ENCODE measurements at regions not wholly inside any gene's neighbourhood (a gene's known extent, or its start where the extent isn't known, plus 50 kb on each side); places are given as distances from the start of the nearest gene placed in this dataset.

DNA sequence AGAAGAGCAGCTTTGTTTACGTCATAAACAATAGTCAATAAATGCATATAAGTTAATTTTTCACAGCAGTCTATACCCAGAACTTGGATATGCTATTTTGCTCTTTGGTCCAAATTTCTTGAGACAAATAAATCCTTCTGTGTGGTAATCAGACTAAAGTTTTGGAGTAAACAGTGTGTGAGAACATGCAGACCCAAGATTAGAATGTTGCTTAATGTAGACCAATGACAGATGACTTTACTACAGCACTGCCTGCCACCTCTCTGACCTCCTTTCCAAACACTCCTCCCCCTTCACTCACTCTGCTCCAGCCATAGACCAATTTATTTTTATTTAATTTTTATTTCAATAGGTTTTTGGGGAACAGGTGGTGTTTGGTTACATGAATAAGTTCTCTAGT lies 115.3 kb upstream of the TANK start:
- TF ChIP-seq ZNF114 (CRISPR knock-in tag; IDR thresholded peaks at IDR 0.05) (no peak), JUNB (IDR thresholded peaks at IDR 0.05; ENCODE audit: unreplicated experiment) (no peak), ZNF331 (CRISPR knock-in tag; IDR thresholded peaks at IDR 0.05; ENCODE audit: low read depth) (no peak), POLR2AphosphoS5 (IDR thresholded peaks at IDR 0.05; ENCODE audit: low read depth) (no peak), EZH2 (IDR thresholded peaks at IDR 0.05; ENCODE audit: low read depth, unreplicated experiment) (no peak), CREB1 (CRISPR knock-in tag; IDR thresholded peaks at IDR 0.05; ENCODE audit: low read depth) (no peak), EZH2phosphoT487 (IDR thresholded peaks at IDR 0.05; ENCODE audit: unreplicated experiment) (no peak), NANOG (IDR thresholded peaks at IDR 0.05; ENCODE audit: borderline replicate concordance) (no peak), STAT1 (IDR thresholded peaks at IDR 0.05; ENCODE audit: unreplicated experiment) (no peak)
- TF ChIP-seq, protein P1, sequence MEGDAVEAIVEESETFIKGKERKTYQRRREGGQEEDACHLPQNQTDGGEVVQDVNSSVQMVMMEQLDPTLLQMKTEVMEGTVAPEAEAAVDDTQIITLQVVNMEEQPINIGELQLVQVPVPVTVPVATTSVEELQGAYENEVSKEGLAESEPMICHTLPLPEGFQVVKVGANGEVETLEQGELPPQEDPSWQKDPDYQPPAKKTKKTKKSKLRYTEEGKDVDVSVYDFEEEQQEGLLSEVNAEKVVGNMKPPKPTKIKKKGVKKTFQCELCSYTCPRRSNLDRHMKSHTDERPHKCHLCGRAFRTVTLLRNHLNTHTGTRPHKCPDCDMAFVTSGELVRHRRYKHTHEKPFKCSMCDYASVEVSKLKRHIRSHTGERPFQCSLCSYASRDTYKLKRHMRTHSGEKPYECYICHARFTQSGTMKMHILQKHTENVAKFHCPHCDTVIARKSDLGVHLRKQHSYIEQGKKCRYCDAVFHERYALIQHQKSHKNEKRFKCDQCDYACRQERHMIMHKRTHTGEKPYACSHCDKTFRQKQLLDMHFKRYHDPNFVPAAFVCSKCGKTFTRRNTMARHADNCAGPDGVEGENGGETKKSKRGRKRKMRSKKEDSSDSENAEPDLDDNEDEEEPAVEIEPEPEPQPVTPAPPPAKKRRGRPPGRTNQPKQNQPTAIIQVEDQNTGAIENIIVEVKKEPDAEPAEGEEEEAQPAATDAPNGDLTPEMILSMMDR (conservative IDR thresholded peaks at IDR 0.05; ENCODE audit: low read depth in 2 of 2): no peak
- TF ChIP-seq, protein P2, sequence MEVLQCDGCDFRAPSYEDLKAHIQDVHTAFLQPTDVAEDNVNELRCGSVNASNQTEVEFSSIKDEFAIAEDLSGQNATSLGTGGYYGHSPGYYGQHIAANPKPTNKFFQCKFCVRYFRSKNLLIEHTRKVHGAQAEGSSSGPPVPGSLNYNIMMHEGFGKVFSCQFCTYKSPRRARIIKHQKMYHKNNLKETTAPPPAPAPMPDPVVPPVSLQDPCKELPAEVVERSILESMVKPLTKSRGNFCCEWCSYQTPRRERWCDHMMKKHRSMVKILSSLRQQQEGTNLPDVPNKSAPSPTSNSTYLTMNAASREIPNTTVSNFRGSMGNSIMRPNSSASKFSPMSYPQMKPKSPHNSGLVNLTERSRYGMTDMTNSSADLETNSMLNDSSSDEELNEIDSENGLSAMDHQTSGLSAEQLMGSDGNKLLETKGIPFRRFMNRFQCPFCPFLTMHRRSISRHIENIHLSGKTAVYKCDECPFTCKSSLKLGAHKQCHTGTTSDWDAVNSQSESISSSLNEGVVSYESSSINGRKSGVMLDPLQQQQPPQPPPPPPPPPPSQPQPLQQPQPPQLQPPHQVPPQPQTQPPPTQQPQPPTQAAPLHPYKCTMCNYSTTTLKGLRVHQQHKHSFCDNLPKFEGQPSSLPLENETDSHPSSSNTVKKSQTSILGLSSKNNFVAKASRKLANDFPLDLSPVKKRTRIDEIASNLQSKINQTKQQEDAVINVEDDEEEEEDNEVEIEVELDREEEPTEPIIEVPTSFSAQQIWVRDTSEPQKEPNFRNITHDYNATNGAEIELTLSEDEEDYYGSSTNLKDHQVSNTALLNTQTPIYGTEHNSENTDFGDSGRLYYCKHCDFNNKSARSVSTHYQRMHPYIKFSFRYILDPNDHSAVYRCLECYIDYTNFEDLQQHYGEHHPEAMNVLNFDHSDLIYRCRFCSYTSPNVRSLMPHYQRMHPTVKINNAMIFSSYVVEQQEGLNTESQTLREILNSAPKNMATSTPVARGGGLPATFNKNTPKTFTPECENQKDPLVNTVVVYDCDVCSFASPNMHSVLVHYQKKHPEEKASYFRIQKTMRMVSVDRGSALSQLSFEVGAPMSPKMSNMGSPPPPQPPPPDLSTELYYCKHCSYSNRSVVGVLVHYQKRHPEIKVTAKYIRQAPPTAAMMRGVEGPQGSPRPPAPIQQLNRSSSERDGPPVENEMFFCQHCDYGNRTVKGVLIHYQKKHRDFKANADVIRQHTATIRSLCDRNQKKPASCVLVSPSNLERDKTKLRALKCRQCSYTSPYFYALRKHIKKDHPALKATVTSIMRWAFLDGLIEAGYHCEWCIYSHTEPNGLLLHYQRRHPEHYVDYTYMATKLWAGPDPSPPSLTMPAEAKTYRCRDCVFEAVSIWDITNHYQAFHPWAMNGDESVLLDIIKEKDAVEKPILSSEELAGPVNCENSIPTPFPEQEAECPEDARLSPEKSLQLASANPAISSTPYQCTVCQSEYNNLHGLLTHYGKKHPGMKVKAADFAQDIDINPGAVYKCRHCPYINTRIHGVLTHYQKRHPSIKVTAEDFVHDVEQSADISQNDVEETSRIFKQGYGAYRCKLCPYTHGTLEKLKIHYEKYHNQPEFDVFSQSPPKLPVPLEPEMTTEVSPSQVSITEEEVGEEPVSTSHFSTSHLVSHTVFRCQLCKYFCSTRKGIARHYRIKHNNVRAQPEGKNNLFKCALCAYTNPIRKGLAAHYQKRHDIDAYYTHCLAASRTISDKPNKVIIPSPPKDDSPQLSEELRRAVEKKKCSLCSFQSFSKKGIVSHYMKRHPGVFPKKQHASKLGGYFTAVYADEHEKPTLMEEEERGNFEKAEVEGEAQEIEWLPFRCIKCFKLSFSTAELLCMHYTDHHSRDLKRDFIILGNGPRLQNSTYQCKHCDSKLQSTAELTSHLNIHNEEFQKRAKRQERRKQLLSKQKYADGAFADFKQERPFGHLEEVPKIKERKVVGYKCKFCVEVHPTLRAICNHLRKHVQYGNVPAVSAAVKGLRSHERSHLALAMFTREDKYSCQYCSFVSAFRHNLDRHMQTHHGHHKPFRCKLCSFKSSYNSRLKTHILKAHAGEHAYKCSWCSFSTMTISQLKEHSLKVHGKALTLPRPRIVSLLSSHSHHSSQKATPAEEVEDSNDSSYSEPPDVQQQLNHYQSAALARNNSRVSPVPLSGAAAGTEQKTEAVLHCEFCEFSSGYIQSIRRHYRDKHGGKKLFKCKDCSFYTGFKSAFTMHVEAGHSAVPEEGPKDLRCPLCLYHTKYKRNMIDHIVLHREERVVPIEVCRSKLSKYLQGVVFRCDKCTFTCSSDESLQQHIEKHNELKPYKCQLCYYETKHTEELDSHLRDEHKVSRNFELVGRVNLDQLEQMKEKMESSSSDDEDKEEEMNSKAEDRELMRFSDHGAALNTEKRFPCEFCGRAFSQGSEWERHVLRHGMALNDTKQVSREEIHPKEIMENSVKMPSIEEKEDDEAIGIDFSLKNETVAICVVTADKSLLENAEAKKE (CRISPR knock-in tag; IDR thresholded peaks at IDR 0.05): no peak
- TF ChIP-seq, protein P3, sequence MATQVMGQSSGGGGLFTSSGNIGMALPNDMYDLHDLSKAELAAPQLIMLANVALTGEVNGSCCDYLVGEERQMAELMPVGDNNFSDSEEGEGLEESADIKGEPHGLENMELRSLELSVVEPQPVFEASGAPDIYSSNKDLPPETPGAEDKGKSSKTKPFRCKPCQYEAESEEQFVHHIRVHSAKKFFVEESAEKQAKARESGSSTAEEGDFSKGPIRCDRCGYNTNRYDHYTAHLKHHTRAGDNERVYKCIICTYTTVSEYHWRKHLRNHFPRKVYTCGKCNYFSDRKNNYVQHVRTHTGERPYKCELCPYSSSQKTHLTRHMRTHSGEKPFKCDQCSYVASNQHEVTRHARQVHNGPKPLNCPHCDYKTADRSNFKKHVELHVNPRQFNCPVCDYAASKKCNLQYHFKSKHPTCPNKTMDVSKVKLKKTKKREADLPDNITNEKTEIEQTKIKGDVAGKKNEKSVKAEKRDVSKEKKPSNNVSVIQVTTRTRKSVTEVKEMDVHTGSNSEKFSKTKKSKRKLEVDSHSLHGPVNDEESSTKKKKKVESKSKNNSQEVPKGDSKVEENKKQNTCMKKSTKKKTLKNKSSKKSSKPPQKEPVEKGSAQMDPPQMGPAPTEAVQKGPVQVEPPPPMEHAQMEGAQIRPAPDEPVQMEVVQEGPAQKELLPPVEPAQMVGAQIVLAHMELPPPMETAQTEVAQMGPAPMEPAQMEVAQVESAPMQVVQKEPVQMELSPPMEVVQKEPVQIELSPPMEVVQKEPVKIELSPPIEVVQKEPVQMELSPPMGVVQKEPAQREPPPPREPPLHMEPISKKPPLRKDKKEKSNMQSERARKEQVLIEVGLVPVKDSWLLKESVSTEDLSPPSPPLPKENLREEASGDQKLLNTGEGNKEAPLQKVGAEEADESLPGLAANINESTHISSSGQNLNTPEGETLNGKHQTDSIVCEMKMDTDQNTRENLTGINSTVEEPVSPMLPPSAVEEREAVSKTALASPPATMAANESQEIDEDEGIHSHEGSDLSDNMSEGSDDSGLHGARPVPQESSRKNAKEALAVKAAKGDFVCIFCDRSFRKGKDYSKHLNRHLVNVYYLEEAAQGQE (IDR thresholded peaks at IDR 0.05; ENCODE audit: unreplicated experiment): no peak
- TF ChIP-seq, protein P4, sequence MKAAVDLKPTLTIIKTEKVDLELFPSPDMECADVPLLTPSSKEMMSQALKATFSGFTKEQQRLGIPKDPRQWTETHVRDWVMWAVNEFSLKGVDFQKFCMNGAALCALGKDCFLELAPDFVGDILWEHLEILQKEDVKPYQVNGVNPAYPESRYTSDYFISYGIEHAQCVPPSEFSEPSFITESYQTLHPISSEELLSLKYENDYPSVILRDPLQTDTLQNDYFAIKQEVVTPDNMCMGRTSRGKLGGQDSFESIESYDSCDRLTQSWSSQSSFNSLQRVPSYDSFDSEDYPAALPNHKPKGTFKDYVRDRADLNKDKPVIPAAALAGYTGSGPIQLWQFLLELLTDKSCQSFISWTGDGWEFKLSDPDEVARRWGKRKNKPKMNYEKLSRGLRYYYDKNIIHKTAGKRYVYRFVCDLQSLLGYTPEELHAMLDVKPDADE (IDR thresholded peaks at IDR 0.05): no peak
- peaks cover 34% of the 10 kb centered on the region for H3K4me1 ChIP-seq (ENCODE audit: insufficient read depth)
- DNase-seq (ENCODE audit: low spot score) (no peak), ATAC-seq (no peak)
- no peak overlapping the region for H3K27ac ChIP-seq (ENCODE audit: low read depth)
- H3K4me3 ChIP-seq: no peak overlapping the region
- H4K20me1 ChIP-seq (replicated peaks; ENCODE audit: insufficient read depth): no peaks in the 10 kb centered on the region
- no peaks in the 10 kb centered on the region for H3K36me3 ChIP-seq (ENCODE audit: insufficient read depth)
- no peaks in the 10 kb centered on the region for H3K27me3 ChIP-seq (ENCODE audit: insufficient read depth)
- H3K4me2 ChIP-seq: no peak overlapping the region
- Mint-ChIP-seq H3K4me1 (peaks cover 22% of the 10 kb centered on the region), H3K36me3 (ENCODE audit: low read depth) (no peaks in the 10 kb centered on the region), H3K27me3 (ENCODE audit: insufficient read depth, low read depth, poor library complexity) (no peaks in the 10 kb centered on the region), H3K9me3 (no peaks in the 10 kb centered on the region), H3K27ac (no peak overlapping the region), H3K4me3 (no peak overlapping the region)
- no peaks in the 10 kb centered on the region for H3F3A ChIP-seq (replicated peaks; ENCODE audit: low read depth)
- no peak overlapping the region for H2AFZ ChIP-seq
- no peaks in the 10 kb centered on the region for H3K79me2 ChIP-seq (replicated peaks; ENCODE audit: insufficient read depth)
- H3K9me2 ChIP-seq (ENCODE audit: insufficient read depth): peaks cover 10% of the 10 kb centered on the region; the same call in 1 of the 2 replicates
